ENCODE measurements at regions not wholly inside any gene's neighbourhood (a gene's known extent, or its start where the extent isn't known, plus 50 kb on each side); places are given as distances from the start of the nearest gene placed in this dataset.

- Histone ChIP-seq H3K4me3 (ENCODE audit: low read length) (no peak overlapping the region), H3K36me3 (ENCODE audit: control insufficient read depth, insufficient read depth, low read length) (no peaks in the 10 kb centered on the region), H3K27me3 (ENCODE audit: control insufficient read depth, insufficient read depth, low read length) (no peaks in the 10 kb centered on the region), H3K9ac (ENCODE audit: low read length) (no peak overlapping the region), H3K4me1 (ENCODE audit: control insufficient read depth, insufficient read depth, low read length) (no peaks in the 10 kb centered on the region), H3K27ac (ENCODE audit: low read depth, low read length) (no peak overlapping the region)
Observed at GRCh38 chr3:104901396-104901795, 465.3 kb upstream of the ALCAM start.

GRCh38 chr3:104903064-104903463, 463.6 kb upstream of the ALCAM start:
- Histone ChIP-seq H3K4me1 (ENCODE audit: control insufficient read depth, insufficient read depth, low read length) (no peaks in the 10 kb centered on the region), H3K27ac (ENCODE audit: low read depth, low read length) (no peak overlapping the region), H3K27me3 (ENCODE audit: control insufficient read depth, insufficient read depth, low read length) (no peaks in the 10 kb centered on the region), H3K4me3 (ENCODE audit: low read length) (no peak overlapping the region), H3K36me3 (ENCODE audit: control insufficient read depth, insufficient read depth, low read length) (no peaks in the 10 kb centered on the region), H3K9ac (ENCODE audit: low read length) (no peak overlapping the region)

- no peak overlapping the region for H3K27ac ChIP-seq (ENCODE audit: low read depth, low read length)
- no peak overlapping the region for H3K9ac ChIP-seq (ENCODE audit: low read length)
- H3K4me3 ChIP-seq (ENCODE audit: low read length) = no peak overlapping the region
- no peaks in the 10 kb centered on the region for H3K36me3 ChIP-seq (ENCODE audit: control insufficient read depth, insufficient read depth, low read length)
- H3K4me1 ChIP-seq (ENCODE audit: control insufficient read depth, insufficient read depth, low read length) = no peaks in the 10 kb centered on the region
- no peaks in the 10 kb centered on the region for H3K27me3 ChIP-seq (ENCODE audit: control insufficient read depth, insufficient read depth, low read length)
Observed at GRCh38 chr3:104906001-104906639, 460.6 kb upstream of the ALCAM start.

- Histone ChIP-seq H3K27me3 (ENCODE audit: control insufficient read depth, insufficient read depth, low read length) (no peaks in the 10 kb centered on the region), H3K4me1 (ENCODE audit: control insufficient read depth, insufficient read depth, low read length) (no peaks in the 10 kb centered on the region), H3K4me3 (ENCODE audit: low read length) (no peak overlapping the region), H3K9ac (ENCODE audit: low read length) (no peak overlapping the region), H3K36me3 (ENCODE audit: control insufficient read depth, insufficient read depth, low read length) (no peaks in the 10 kb centered on the region), H3K27ac (ENCODE audit: low read depth, low read length) (no peak overlapping the region)
Observed at GRCh38 chr3:104907507-104907906, 459.2 kb upstream of the ALCAM start.

GRCh38 chr3:104908761-104909160, 457.9 kb upstream of the ALCAM start:
- H3K9ac ChIP-seq (ENCODE audit: low read length) = no peak overlapping the region
- H3K4me3 ChIP-seq (ENCODE audit: low read length) = no peak overlapping the region
- no peaks in the 10 kb centered on the region for H3K27me3 ChIP-seq (ENCODE audit: control insufficient read depth, insufficient read depth, low read length)
- H3K4me1 ChIP-seq (ENCODE audit: control insufficient read depth, insufficient read depth, low read length) = no peaks in the 10 kb centered on the region
- H3K27ac ChIP-seq (ENCODE audit: low read depth, low read length) = no peak overlapping the region
- H3K36me3 ChIP-seq (ENCODE audit: control insufficient read depth, insufficient read depth, low read length) = no peaks in the 10 kb centered on the region

- Histone ChIP-seq H3K4me3 (ENCODE audit: low read length) (no peak overlapping the region), H3K36me3 (ENCODE audit: control insufficient read depth, insufficient read depth, low read length) (no peaks in the 10 kb centered on the region), H3K27ac (ENCODE audit: low read depth, low read length) (no peak overlapping the region), H3K27me3 (ENCODE audit: control insufficient read depth, insufficient read depth, low read length) (no peaks in the 10 kb centered on the region), H3K4me1 (ENCODE audit: control insufficient read depth, insufficient read depth, low read length) (no peaks in the 10 kb centered on the region), H3K9ac (ENCODE audit: low read length) (no peak overlapping the region)
Observed at GRCh38 chr3:104909198-104909597, 457.5 kb upstream of the ALCAM start.

GRCh38 chr3:104909721-104910120, 457.0 kb upstream of the ALCAM start:
- Histone ChIP-seq H3K4me3 (ENCODE audit: low read length) (no peak overlapping the region), H3K4me1 (ENCODE audit: control insufficient read depth, insufficient read depth, low read length) (no peaks in the 10 kb centered on the region), H3K27ac (ENCODE audit: low read depth, low read length) (no peak overlapping the region), H3K9ac (ENCODE audit: low read length) (no peak overlapping the region), H3K36me3 (ENCODE audit: control insufficient read depth, insufficient read depth, low read length) (no peaks in the 10 kb centered on the region), H3K27me3 (ENCODE audit: control insufficient read depth, insufficient read depth, low read length) (no peaks in the 10 kb centered on the region)

- no peaks in the 10 kb centered on the region for H3K36me3 ChIP-seq (ENCODE audit: control insufficient read depth, insufficient read depth, low read length)
- H3K9ac ChIP-seq (ENCODE audit: low read length) = no peak overlapping the region
- no peak overlapping the region for H3K27ac ChIP-seq (ENCODE audit: low read depth, low read length)
- H3K27me3 ChIP-seq (ENCODE audit: control insufficient read depth, insufficient read depth, low read length) = no peaks in the 10 kb centered on the region
- no peaks in the 10 kb centered on the region for H3K4me1 ChIP-seq (ENCODE audit: control insufficient read depth, insufficient read depth, low read length)
- H3K4me3 ChIP-seq (ENCODE audit: low read length) = no peak overlapping the region
Observed at GRCh38 chr3:104911376-104911775, 455.3 kb upstream of the ALCAM start.

GRCh38 chr3:104916971-104917370, 449.7 kb upstream of the ALCAM start:
- Histone ChIP-seq H3K36me3 (ENCODE audit: control insufficient read depth, insufficient read depth, low read length) (no peaks in the 10 kb centered on the region), H3K27ac (ENCODE audit: low read depth, low read length) (no peak overlapping the region), H3K9ac (ENCODE audit: low read length) (no peak overlapping the region), H3K4me1 (ENCODE audit: control insufficient read depth, insufficient read depth, low read length) (no peaks in the 10 kb centered on the region), H3K27me3 (ENCODE audit: control insufficient read depth, insufficient read depth, low read length) (no peaks in the 10 kb centered on the region), H3K4me3 (ENCODE audit: low read length) (no peak overlapping the region)

GRCh38 chr3:104920512-104920911, 446.2 kb upstream of the ALCAM start:
- Histone ChIP-seq H3K27ac (ENCODE audit: low read depth, low read length) (no peak overlapping the region), H3K4me3 (ENCODE audit: low read length) (no peak overlapping the region), H3K9ac (ENCODE audit: low read length) (no peak overlapping the region), H3K36me3 (ENCODE audit: control insufficient read depth, insufficient read depth, low read length) (no peaks in the 10 kb centered on the region), H3K27me3 (ENCODE audit: control insufficient read depth, insufficient read depth, low read length) (no peaks in the 10 kb centered on the region), H3K4me1 (ENCODE audit: control insufficient read depth, insufficient read depth, low read length) (no peaks in the 10 kb centered on the region)

GRCh38 chr3:104933972-104934371, 432.7 kb upstream of the ALCAM start:
- Histone ChIP-seq H3K27ac (ENCODE audit: low read depth, low read length) (no peak overlapping the region), H3K36me3 (ENCODE audit: control insufficient read depth, insufficient read depth, low read length) (no peaks in the 10 kb centered on the region), H3K9ac (ENCODE audit: low read length) (no peak overlapping the region), H3K4me3 (ENCODE audit: low read length) (no peak overlapping the region), H3K4me1 (ENCODE audit: control insufficient read depth, insufficient read depth, low read length) (no peaks in the 10 kb centered on the region), H3K27me3 (ENCODE audit: control insufficient read depth, insufficient read depth, low read length) (no peaks in the 10 kb centered on the region)

- Histone ChIP-seq H3K27ac (ENCODE audit: low read depth, low read length) (no peak overlapping the region), H3K9ac (ENCODE audit: low read length) (no peak overlapping the region), H3K4me3 (ENCODE audit: low read length) (no peak overlapping the region), H3K4me1 (ENCODE audit: control insufficient read depth, insufficient read depth, low read length) (no peaks in the 10 kb centered on the region), H3K27me3 (ENCODE audit: control insufficient read depth, insufficient read depth, low read length) (no peaks in the 10 kb centered on the region), H3K36me3 (ENCODE audit: control insufficient read depth, insufficient read depth, low read length) (no peaks in the 10 kb centered on the region)
Observed at GRCh38 chr3:104935613-104936012, 431.1 kb upstream of the ALCAM start.

- Histone ChIP-seq H3K4me3 (ENCODE audit: low read length) (no peak overlapping the region), H3K4me1 (ENCODE audit: control insufficient read depth, insufficient read depth, low read length) (no peaks in the 10 kb centered on the region), H3K27me3 (ENCODE audit: control insufficient read depth, insufficient read depth, low read length) (no peaks in the 10 kb centered on the region), H3K36me3 (ENCODE audit: control insufficient read depth, insufficient read depth, low read length) (no peaks in the 10 kb centered on the region), H3K27ac (ENCODE audit: low read depth, low read length) (no peak overlapping the region), H3K9ac (ENCODE audit: low read length) (no peak overlapping the region)
Observed at GRCh38 chr3:104939196-104939595, 427.5 kb upstream of the ALCAM start.

Data from rectal smooth muscle tissue (tissue), 1 donor.